ENCODE measurements at regions not wholly inside any gene's neighbourhood (a gene's known extent, or its start where the extent isn't known, plus 50 kb on each side); places are given as distances from the start of the nearest gene placed in this dataset.

DNA sequence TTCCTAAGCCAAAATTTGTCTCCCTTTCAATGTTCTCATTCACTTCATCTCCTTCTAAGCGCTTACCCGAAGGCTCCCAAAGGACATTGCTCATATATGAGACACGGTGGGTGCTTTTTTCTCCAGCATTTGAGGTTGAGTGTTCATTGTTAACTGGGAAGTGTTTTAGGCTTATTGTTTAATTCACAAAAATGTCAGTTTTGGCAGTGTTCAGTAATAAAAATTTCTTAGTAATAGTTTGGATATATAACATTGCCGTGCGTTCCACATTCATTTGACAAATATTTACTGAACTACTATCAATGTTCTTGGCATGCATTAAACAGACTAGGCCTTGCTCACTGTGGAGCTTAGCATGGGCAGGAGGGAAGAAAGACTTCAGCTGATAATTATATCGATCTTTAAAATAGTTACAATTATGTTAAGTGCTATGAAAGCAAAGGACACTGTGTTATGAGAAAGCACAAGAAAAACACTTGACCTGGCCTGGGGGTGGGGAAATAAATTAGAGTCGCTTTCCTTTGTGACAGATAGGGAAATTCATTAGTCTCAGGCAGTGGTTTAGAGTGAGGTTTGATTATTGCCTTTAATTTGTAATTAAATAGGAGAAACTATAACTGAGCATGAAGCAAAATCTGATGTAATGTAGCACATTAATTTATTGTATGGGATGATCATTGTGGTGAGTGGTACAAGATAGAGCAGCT lies 82.2 kb upstream of the DOCK10 start:
- 84 to 87% methylated on average over 7 of the region's 7 CpGs for WGBS, 2 donors
- no peak overlapping the region for H3K27ac ChIP-seq
- intact Hi-C loops (cut with DNase I), result loop anchor here in 4 of 10 donors (5.0 to 10.0 kb wide), 2 partner anchors 538 to 540 kb away; no protein-coding TSS in a partner anchor

DNA sequence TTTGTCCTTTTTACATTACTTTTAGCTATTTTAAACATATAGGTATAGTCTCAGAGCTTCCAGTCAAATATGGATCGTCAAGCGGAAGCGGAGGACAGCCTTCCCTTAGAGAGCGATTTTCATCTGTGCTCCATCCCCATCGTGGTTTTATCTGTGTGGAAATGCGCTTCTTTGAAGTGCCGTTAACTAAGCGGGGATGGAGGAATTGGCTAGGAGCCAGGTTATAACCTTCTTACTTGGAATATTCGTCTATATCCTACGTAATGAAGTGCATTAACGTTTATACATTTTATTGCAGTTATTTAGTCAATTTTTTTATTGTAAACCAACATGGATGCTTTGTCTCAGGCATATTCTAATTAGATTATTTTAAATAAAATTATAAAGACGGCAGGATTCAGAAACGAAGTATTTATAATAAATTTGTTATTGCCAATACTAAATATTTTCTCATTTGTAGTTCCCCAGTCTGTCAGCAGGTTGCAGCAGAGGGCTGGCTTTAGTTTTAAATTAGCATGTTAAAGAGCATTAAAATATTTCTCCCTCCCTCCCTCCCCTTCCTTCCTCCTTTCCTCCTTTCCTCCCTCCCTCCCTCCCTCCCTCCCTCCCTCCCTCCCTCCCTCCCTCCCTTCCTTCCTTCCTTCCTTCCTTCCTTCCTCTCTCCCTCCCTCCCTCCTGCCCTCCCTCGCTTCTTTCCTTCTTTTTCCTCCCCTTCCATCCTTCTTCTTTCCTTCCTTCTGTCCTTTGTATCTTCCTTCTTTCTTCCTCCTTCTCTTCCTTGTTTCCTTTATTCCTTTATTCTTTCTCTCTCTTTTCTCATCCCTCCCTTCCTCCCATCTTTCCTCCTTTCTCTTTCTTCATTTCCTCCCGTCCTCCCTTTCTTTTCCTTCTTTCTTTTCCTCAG lies 80.6 kb upstream of the DOCK10 start:
- TF ChIP-seq, protein P1, sequence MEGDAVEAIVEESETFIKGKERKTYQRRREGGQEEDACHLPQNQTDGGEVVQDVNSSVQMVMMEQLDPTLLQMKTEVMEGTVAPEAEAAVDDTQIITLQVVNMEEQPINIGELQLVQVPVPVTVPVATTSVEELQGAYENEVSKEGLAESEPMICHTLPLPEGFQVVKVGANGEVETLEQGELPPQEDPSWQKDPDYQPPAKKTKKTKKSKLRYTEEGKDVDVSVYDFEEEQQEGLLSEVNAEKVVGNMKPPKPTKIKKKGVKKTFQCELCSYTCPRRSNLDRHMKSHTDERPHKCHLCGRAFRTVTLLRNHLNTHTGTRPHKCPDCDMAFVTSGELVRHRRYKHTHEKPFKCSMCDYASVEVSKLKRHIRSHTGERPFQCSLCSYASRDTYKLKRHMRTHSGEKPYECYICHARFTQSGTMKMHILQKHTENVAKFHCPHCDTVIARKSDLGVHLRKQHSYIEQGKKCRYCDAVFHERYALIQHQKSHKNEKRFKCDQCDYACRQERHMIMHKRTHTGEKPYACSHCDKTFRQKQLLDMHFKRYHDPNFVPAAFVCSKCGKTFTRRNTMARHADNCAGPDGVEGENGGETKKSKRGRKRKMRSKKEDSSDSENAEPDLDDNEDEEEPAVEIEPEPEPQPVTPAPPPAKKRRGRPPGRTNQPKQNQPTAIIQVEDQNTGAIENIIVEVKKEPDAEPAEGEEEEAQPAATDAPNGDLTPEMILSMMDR (IDR thresholded peaks at IDR 0.05), result peak in 7 of 9 donors; percentile 20 to 45 (median 38)
- no peak for ATAC-seq
- intact Hi-C loops (cut with DNase I), result loop anchor here in 4 of 10 donors (5.0 to 10.0 kb wide), 2 partner anchors 539 to 542 kb away; no protein-coding TSS in a partner anchor
- Histone ChIP-seq H3K4me3 (no peak overlapping the region), H3K27me3 (peaks cover 0 to 4% (median 0%) of the 10 kb centered on the region in 7 donors), H3K9me3 (peaks cover 0 to 10% (median 0%) of the 10 kb centered on the region in 11 donors), H3K36me3 (no peaks in the 10 kb centered on the region), H3K27ac (no peak overlapping the region), H3K4me1 (no peaks in the 10 kb centered on the region)
- 70 to 74% methylated on average over 15 of the region's 15 CpGs for WGBS, 2 donors
- DNase-seq, result no peak

More for the DNA sequence above, 82.2 kb upstream of the DOCK10 start:
- DNase-seq (no peak), ATAC-seq (no peak)
- TF ChIP-seq, protein P1 (IDR thresholded peaks at IDR 0.05), result no peak
- H3K9me3 ChIP-seq, result peaks cover 0 to 10% (median 0%) of the 10 kb centered on the region in 11 donors
- H3K27me3 ChIP-seq, result peaks cover 0 to 4% (median 0%) of the 10 kb centered on the region in 7 donors
- H3K4me1 ChIP-seq, result no peaks in the 10 kb centered on the region
- H3K4me3 ChIP-seq, result no peak overlapping the region
- H3K36me3 ChIP-seq, result no peaks in the 10 kb centered on the region

DNA sequence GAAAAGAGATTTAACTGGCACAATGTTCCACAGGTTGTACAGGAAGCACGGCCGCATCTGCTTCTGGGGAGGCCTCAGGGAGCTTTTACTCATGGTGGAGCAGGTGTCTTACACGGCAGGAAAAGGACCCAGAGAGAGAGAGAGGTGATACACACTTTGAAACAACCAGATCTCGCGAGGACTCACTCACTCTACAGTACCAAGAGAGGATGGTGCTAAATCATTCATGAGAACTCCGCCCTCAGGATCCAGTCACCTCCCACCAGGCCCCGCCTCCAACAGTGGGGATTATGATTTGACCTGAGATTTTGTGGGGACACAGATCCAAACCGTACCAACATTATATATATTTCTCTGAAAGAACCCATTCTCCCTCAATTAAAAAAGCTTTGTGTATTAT lies 79.7 kb upstream of the DOCK10 start:
- Histone ChIP-seq H3K4me1 (no peaks in the 10 kb centered on the region), H3K4me3 (no peak overlapping the region), H3K27me3 (peaks cover 0 to 4% (median 0%) of the 10 kb centered on the region in 7 donors), H3K36me3 (no peaks in the 10 kb centered on the region), H3K9me3 (peaks cover 0 to 6% (median 0%) of the 10 kb centered on the region in 11 donors), H3K27ac (no peak overlapping the region)
- DNase-seq (no peak), ATAC-seq (no peak)
- TF ChIP-seq, protein P1 (IDR thresholded peaks at IDR 0.05), result no peak
- WGBS, 2 donors, result 82 to 92% methylated on average over 8 of the region's 8 CpGs
- intact Hi-C loops (cut with DNase I), result loop anchor here in 4 of 10 donors (5.0 to 10.0 kb wide), 2 partner anchors 540 to 543 kb away; no protein-coding TSS in a partner anchor

DNA sequence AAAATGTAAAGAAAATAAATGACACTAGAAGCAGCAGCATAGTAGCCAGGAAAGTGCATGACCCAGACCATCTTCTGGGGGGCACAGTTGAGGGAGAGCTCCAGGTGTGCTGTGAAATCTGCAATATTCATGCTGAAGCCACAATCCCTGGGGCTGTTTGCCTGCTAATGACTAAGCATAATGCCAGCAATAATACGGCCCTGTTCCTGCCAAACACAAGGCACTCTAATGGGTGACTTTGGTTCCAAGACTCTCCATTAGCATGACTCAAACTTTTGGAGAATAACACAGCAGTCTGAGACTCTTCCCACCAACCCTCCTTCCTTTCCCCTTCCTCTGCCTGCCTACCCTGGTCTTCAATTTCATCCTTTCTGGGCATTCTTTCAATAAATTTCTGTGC lies 77.9 kb upstream of the DOCK10 start:
- Histone ChIP-seq H3K4me1 (no peaks in the 10 kb centered on the region), H3K36me3 (no peaks in the 10 kb centered on the region), H3K27ac (no peak overlapping the region), H3K27me3 (peaks cover 0 to 4% (median 0%) of the 10 kb centered on the region in 7 donors), H3K9me3 (no peaks in the 10 kb centered on the region), H3K4me3 (no peak overlapping the region)
- no peak for ATAC-seq
- TF ChIP-seq, protein P1 (IDR thresholded peaks at IDR 0.05), result no peak
- DNase-seq, result no peak
- 42 to 53% methylated on average over 1 of the region's 1 CpG for WGBS, 2 donors
- intact Hi-C loops (cut with DNase I), result loop anchor here in 4 of 10 donors (5.0 to 10.0 kb wide), 2 partner anchors 542 to 545 kb away; no protein-coding TSS in a partner anchor
